GM23338 (cell line): ENCODE measurements at regions not wholly inside any gene's neighbourhood (a gene's known extent, or its start where the extent isn't known, plus 50 kb on each side); places are given as distances from the start of the nearest gene placed in this dataset.

Experiments
- ATAC-seq: fragments of 200-7000 bp; cut with Tn5 transposase; 3 replicates; pipeline ENCODE4 v1.9.1; 2020
- DNase-seq: peaks from one replicate; pipeline ENCODE4 v3.0.0-alpha.2; 2015; ENCODE audit warnings: low spot score
- H2AFZ ChIP-seq: fragments of 200-600 bp; sonication (generic); 2 replicates; pipeline ENCODE4 v1.8.0; 2016; ENCODE audit warnings: antibody characterized with exemption, mild to moderate bottlenecking, moderate library complexity
- H3F3A ChIP-seq: fragments of 200-600 bp; sonication (generic); replicated peaks from 2 replicates; pipeline ENCODE4 v1.8.0; 2017; ENCODE audit warnings: antibody characterized with exemption, mixed run types, low read depth
- H3K27ac ChIP-seq: fragments of 200-600 bp; sonication (generic); 2 replicates; pipeline ENCODE4 v1.6.1; 2016; ENCODE audit warnings: low read depth
- H3K27me3 ChIP-seq: fragments of 200-600 bp; sonication (generic); 2 replicates; pipeline ENCODE4 v1.8.0; 2016; ENCODE audit warnings: mild to moderate bottlenecking, mixed run types, moderate library complexity; ENCODE audit not compliant: insufficient read depth
- H3K36me3 ChIP-seq: fragments of 200-600 bp; sonication (generic); 2 replicates; pipeline ENCODE4 v1.8.0; 2016; ENCODE audit warnings: mild to moderate bottlenecking; ENCODE audit not compliant: insufficient read depth
- H3K4me1 ChIP-seq: fragments of 200-600 bp; sonication (generic); 2 replicates; pipeline ENCODE4 v1.8.0; 2016; ENCODE audit warnings: mild to moderate bottlenecking, moderate library complexity; ENCODE audit not compliant: insufficient read depth
- H3K4me2 ChIP-seq: fragments of 200-600 bp; sonication (generic); 2 replicates; pipeline ENCODE4 v1.7.1; 2017; ENCODE audit warnings: mixed run types
- H3K4me3 ChIP-seq: fragments of 200-600 bp; sonication (generic); 2 replicates; pipeline ENCODE4 v1.6.1; 2016; ENCODE audit warnings: mixed run types
- H3K79me2 ChIP-seq: fragments of 200-600 bp; sonication (generic); replicated peaks from 2 replicates; pipeline ENCODE4 v1.8.0; 2017; ENCODE audit warnings: mild to moderate bottlenecking; ENCODE audit not compliant: insufficient read depth
- H3K9me2 ChIP-seq: fragments of 200-600 bp; sonication (generic); 2 replicates; pipeline ENCODE4 v1.8.0; 2017; ENCODE audit not compliant: insufficient read depth
- H4K20me1 ChIP-seq: fragments of 200-600 bp; sonication (generic); replicated peaks from 2 replicates; pipeline ENCODE4 v1.8.0; 2017; ENCODE audit warnings: mild to moderate bottlenecking; ENCODE audit not compliant: insufficient read depth
- H3K27ac Mint-ChIP-seq: 2 replicates; pipeline ENCODE4 v1.8.0; 2020; ENCODE audit warnings: inconsistent platforms, mild to moderate bottlenecking, moderate library complexity, mixed read lengths
- H3K27me3 Mint-ChIP-seq: 3 replicates; pipeline ENCODE4 v1.8.0; 2022; ENCODE audit warnings: low read depth, mild to moderate bottlenecking, moderate library complexity, mixed read lengths, inconsistent platforms; ENCODE audit not compliant: insufficient read depth, poor library complexity
- H3K36me3 Mint-ChIP-seq: 3 replicates; pipeline ENCODE4 v1.8.0; 2021; ENCODE audit warnings: low read depth, mild to moderate bottlenecking, inconsistent platforms, moderate library complexity, mixed read lengths
- H3K4me1 Mint-ChIP-seq: 3 replicates; pipeline ENCODE4 v1.8.0; 2020; ENCODE audit warnings: mild to moderate bottlenecking, inconsistent platforms, mixed read lengths
- H3K4me3 Mint-ChIP-seq: 3 replicates; pipeline ENCODE4 v1.8.0; 2021; ENCODE audit warnings: moderate library complexity, mild to moderate bottlenecking, inconsistent platforms, mixed read lengths
- H3K9me3 Mint-ChIP-seq: 3 replicates; pipeline ENCODE4 v1.8.0; 2020; ENCODE audit warnings: moderate library complexity, mild to moderate bottlenecking, inconsistent platforms, mixed read lengths
- CREB1 ChIP-seq: fragments of 250-450 bp; sonication (Bioruptor Pico); IDR thresholded peaks from 2 replicates; pipeline ENCODE4 v1.5.0; 2020; ENCODE audit warnings: low read depth, mild to moderate bottlenecking, moderate library complexity
- EZH2 ChIP-seq: fragments of 200-600 bp; sonication (generic); IDR thresholded peaks from one replicate; pipeline ENCODE4 v1.8.0; 2017; ENCODE audit warnings: antibody characterized with exemption, mild to moderate bottlenecking, low read depth; ENCODE audit not compliant: unreplicated experiment
- POLR2AphosphoS5 ChIP-seq: IDR thresholded peaks from 2 replicates; pipeline ENCODE4 v1.6.1; 2016; ENCODE audit warnings: antibody characterized with exemption, low read depth
- STAT1 ChIP-seq: IDR thresholded peaks from one replicate; pipeline ENCODE4 v1.6.1; 2016; ENCODE audit warnings: antibody characterized with exemption; ENCODE audit not compliant: unreplicated experiment
- ZNF114 ChIP-seq: fragments of 250-450 bp; sonication (Bioruptor Pico); IDR thresholded peaks from 2 replicates; pipeline ENCODE4 v1.5.0; 2020; ENCODE audit warnings: mild to moderate bottlenecking, moderate library complexity
- ZNF331 ChIP-seq: fragments of 250-450 bp; sonication (Bioruptor Pico); IDR thresholded peaks from 2 replicates; pipeline ENCODE4 v1.5.0; 2020; ENCODE audit warnings: low read depth, mild to moderate bottlenecking, moderate library complexity
- TF ChIP-seq, protein P1 (sequence below): IDR thresholded peaks from one replicate; pipeline ENCODE4 v1.6.1; 2018; ENCODE audit warnings: antibody characterized with exemption; ENCODE audit not compliant: unreplicated experiment
- TF ChIP-seq, protein P2 (sequence below): fragments of 250-450 bp; sonication (Bioruptor Pico); IDR thresholded peaks from 2 replicates; pipeline ENCODE4 v1.5.0; 2020; ENCODE audit warnings: mild to moderate bottlenecking, moderate library complexity

DNA sequence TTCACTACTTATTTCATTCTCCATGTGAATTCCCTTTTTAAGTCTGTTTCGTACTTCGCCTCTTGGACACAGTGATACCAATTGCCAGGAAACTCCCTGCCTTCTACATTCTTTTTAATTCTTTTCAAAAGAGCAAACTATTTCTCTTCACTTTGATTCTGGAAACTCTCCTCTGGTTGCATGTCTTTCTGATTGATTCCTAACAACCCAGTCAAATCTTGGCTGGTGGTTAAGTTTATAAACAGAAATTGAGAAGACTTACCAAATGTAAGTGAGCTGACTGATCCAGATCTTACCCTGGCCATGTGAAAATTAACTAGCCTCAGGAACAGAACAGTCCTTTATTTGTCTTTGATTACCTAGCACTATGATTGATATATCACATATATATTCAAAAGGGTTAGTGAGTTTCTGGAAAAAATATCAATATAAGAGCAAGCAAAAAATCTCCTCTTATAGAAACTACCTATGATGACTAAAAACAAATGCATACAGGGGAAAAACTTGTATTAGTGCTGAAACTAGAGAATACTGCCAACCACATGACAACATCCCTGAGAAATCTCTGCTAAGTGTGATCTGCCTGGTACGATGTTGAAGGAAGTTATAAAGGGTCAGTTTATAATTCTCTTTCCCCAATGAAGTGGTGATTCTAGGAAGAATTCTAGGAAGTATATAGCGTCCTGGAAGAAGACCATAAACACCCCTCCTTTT is 152.6 kb upstream of the HTR2A start:
- no peak for ATAC-seq
- Mint-ChIP-seq H3K27me3 (peaks cover 2% of the 10 kb centered on the region), H3K27ac (peak overlapping the region; percentile 10), H3K36me3 (no peaks in the 10 kb centered on the region), H3K4me3 (no peak overlapping the region), H3K4me1 (peaks cover 23% of the 10 kb centered on the region), H3K9me3 (no peaks in the 10 kb centered on the region)
- no peaks in the 10 kb centered on the region for H4K20me1 ChIP-seq
- H3K4me3 ChIP-seq: no peak overlapping the region
- H3K27me3 ChIP-seq: no peaks in the 10 kb centered on the region
- TF ChIP-seq POLR2AphosphoS5 (no peak), EZH2 (no peak), ZNF331 (CRISPR knock-in tag) (no peak)
- TF ChIP-seq, protein P1, sequence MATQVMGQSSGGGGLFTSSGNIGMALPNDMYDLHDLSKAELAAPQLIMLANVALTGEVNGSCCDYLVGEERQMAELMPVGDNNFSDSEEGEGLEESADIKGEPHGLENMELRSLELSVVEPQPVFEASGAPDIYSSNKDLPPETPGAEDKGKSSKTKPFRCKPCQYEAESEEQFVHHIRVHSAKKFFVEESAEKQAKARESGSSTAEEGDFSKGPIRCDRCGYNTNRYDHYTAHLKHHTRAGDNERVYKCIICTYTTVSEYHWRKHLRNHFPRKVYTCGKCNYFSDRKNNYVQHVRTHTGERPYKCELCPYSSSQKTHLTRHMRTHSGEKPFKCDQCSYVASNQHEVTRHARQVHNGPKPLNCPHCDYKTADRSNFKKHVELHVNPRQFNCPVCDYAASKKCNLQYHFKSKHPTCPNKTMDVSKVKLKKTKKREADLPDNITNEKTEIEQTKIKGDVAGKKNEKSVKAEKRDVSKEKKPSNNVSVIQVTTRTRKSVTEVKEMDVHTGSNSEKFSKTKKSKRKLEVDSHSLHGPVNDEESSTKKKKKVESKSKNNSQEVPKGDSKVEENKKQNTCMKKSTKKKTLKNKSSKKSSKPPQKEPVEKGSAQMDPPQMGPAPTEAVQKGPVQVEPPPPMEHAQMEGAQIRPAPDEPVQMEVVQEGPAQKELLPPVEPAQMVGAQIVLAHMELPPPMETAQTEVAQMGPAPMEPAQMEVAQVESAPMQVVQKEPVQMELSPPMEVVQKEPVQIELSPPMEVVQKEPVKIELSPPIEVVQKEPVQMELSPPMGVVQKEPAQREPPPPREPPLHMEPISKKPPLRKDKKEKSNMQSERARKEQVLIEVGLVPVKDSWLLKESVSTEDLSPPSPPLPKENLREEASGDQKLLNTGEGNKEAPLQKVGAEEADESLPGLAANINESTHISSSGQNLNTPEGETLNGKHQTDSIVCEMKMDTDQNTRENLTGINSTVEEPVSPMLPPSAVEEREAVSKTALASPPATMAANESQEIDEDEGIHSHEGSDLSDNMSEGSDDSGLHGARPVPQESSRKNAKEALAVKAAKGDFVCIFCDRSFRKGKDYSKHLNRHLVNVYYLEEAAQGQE: no peak
- no peaks in the 10 kb centered on the region for H3K9me2 ChIP-seq
- peak overlapping the region; percentile 64 for H2AFZ ChIP-seq
- H3K36me3 ChIP-seq: no peaks in the 10 kb centered on the region
- H3K79me2 ChIP-seq: no peaks in the 10 kb centered on the region
- no peak overlapping the region for H3K4me2 ChIP-seq
- no peaks in the 10 kb centered on the region for H3F3A ChIP-seq
- no peak overlapping the region for H3K27ac ChIP-seq
- peaks cover 19% of the 10 kb centered on the region; the same call in 1 of the 2 replicates for H3K4me1 ChIP-seq
- DNase-seq: no peak

DNA sequence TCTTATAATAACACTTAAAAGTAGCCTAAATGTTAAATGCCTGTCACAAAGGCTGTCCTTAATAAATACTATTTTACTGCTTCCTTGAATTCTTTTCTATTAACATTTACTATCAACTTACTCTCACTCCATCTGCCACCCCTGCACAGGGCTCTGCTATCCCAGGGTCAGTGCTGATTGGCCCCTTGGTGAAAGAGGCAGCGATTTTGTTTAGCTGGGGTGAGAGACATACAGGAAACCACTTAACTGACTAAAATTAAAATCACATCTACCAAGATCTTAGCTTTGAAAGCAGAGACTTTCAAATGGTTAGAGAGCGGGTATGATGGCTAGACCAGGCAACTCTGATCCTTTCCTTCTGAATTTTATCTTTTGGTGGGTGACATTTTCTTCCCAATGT is 149.9 kb upstream of the HTR2A start:
- Histone ChIP-seq H3F3A (no peaks in the 10 kb centered on the region), H3K4me2 (no peak overlapping the region), H3K4me3 (no peak overlapping the region), H3K27ac (no peak overlapping the region), H3K36me3 (no peaks in the 10 kb centered on the region), H3K27me3 (no peaks in the 10 kb centered on the region), H3K9me2 (no peaks in the 10 kb centered on the region), H2AFZ (no peak overlapping the region), H3K79me2 (no peaks in the 10 kb centered on the region), H3K4me1 (peaks cover 19% of the 10 kb centered on the region; the same call in 1 of the 2 replicates), H4K20me1 (no peaks in the 10 kb centered on the region)
- peaks cover 2% of the 10 kb centered on the region for H3K27me3 Mint-ChIP-seq
- no peaks in the 10 kb centered on the region for H3K36me3 Mint-ChIP-seq
- no peaks in the 10 kb centered on the region for H3K9me3 Mint-ChIP-seq
- ATAC-seq (no peak), DNase-seq (no peak)
- no peak overlapping the region for H3K27ac Mint-ChIP-seq
- H3K4me3 Mint-ChIP-seq: no peak overlapping the region
- peaks cover 23% of the 10 kb centered on the region for H3K4me1 Mint-ChIP-seq
- TF ChIP-seq, protein P2, sequence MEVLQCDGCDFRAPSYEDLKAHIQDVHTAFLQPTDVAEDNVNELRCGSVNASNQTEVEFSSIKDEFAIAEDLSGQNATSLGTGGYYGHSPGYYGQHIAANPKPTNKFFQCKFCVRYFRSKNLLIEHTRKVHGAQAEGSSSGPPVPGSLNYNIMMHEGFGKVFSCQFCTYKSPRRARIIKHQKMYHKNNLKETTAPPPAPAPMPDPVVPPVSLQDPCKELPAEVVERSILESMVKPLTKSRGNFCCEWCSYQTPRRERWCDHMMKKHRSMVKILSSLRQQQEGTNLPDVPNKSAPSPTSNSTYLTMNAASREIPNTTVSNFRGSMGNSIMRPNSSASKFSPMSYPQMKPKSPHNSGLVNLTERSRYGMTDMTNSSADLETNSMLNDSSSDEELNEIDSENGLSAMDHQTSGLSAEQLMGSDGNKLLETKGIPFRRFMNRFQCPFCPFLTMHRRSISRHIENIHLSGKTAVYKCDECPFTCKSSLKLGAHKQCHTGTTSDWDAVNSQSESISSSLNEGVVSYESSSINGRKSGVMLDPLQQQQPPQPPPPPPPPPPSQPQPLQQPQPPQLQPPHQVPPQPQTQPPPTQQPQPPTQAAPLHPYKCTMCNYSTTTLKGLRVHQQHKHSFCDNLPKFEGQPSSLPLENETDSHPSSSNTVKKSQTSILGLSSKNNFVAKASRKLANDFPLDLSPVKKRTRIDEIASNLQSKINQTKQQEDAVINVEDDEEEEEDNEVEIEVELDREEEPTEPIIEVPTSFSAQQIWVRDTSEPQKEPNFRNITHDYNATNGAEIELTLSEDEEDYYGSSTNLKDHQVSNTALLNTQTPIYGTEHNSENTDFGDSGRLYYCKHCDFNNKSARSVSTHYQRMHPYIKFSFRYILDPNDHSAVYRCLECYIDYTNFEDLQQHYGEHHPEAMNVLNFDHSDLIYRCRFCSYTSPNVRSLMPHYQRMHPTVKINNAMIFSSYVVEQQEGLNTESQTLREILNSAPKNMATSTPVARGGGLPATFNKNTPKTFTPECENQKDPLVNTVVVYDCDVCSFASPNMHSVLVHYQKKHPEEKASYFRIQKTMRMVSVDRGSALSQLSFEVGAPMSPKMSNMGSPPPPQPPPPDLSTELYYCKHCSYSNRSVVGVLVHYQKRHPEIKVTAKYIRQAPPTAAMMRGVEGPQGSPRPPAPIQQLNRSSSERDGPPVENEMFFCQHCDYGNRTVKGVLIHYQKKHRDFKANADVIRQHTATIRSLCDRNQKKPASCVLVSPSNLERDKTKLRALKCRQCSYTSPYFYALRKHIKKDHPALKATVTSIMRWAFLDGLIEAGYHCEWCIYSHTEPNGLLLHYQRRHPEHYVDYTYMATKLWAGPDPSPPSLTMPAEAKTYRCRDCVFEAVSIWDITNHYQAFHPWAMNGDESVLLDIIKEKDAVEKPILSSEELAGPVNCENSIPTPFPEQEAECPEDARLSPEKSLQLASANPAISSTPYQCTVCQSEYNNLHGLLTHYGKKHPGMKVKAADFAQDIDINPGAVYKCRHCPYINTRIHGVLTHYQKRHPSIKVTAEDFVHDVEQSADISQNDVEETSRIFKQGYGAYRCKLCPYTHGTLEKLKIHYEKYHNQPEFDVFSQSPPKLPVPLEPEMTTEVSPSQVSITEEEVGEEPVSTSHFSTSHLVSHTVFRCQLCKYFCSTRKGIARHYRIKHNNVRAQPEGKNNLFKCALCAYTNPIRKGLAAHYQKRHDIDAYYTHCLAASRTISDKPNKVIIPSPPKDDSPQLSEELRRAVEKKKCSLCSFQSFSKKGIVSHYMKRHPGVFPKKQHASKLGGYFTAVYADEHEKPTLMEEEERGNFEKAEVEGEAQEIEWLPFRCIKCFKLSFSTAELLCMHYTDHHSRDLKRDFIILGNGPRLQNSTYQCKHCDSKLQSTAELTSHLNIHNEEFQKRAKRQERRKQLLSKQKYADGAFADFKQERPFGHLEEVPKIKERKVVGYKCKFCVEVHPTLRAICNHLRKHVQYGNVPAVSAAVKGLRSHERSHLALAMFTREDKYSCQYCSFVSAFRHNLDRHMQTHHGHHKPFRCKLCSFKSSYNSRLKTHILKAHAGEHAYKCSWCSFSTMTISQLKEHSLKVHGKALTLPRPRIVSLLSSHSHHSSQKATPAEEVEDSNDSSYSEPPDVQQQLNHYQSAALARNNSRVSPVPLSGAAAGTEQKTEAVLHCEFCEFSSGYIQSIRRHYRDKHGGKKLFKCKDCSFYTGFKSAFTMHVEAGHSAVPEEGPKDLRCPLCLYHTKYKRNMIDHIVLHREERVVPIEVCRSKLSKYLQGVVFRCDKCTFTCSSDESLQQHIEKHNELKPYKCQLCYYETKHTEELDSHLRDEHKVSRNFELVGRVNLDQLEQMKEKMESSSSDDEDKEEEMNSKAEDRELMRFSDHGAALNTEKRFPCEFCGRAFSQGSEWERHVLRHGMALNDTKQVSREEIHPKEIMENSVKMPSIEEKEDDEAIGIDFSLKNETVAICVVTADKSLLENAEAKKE (CRISPR knock-in tag): no peak
- TF ChIP-seq ZNF114 (CRISPR knock-in tag) (no peak), CREB1 (CRISPR knock-in tag) (no peak), EZH2 (no peak), STAT1 (no peak)
- TF ChIP-seq, protein P1: no peak
